Upper lobe of left lung (tissue), 6 donors: ENCODE measurements at regions not wholly inside any gene's neighbourhood (a gene's known extent, or its start where the extent isn't known, plus 50 kb on each side); places are given as distances from the start of the nearest gene placed in this dataset.

Source experiments
- ATAC-seq, 2 donors: fragments of 200-7000 bp; cut with Tn5 transposase; one replicate each; pipeline ENCODE4 v1.9.1; 2022; ENCODE audit warnings: mild to moderate bottlenecking in 2 of 2, moderate library complexity in 2 of 2; ENCODE audit not compliant: low FRiP score in 2 of 2
- DNase-seq, 2 donors: peaks; one replicate each; pipeline ENCODE4 v3.0.0-alpha.2; 2019 to 2020
- H3K27ac ChIP-seq, 4 donors: fragments of 200-600 bp; sonication (generic); one replicate each; pipeline ENCODE4 v1.5.1; 2016 to 2019
- H3K27me3 ChIP-seq, 4 donors: fragments of 200-600 bp; sonication (generic); one replicate each; pipeline ENCODE4 v1.5.1; 2017 to 2019
- H3K36me3 ChIP-seq, 4 donors: fragments of 200-600 bp; sonication (generic); one replicate each; pipeline ENCODE4 v1.5.1; 2016 to 2019
- H3K4me1 ChIP-seq, 4 donors: fragments of 200-600 bp; sonication (generic); one replicate each; pipeline ENCODE4 v1.5.1; 2018 to 2019
- H3K4me3 ChIP-seq, 4 donors: fragments of 200-600 bp; sonication (generic); one replicate each; pipeline ENCODE4 v1.5.1; 2017 to 2019; ENCODE audit warnings: mild to moderate bottlenecking in 2 of 4, moderate library complexity in 1 of 4
- H3K9me3 ChIP-seq, 4 donors: fragments of 200-600 bp; sonication (generic); one replicate each; pipeline ENCODE4 v1.5.1; 2018 to 2019
- EP300 ChIP-seq, 4 donors: sonication (generic); formaldehyde crosslinking; IDR thresholded peaks; one replicate each; pipeline ENCODE4 v1.5.1; 2017; ENCODE audit warnings: antibody characterized with exemption in 4 of 4, control low read depth in 2 of 4
- POLR2A ChIP-seq, 4 donors: fragments of 450-650 bp; IDR thresholded peaks; one replicate each; pipeline ENCODE4 v1.5.1; 2016 to 2017; ENCODE audit warnings: antibody characterized with exemption in 4 of 4, mild to moderate bottlenecking in 2 of 4
- POLR2AphosphoS5 ChIP-seq, 2 donors: sonication (generic); formaldehyde crosslinking; IDR thresholded peaks; one replicate each; pipeline ENCODE4 v1.5.1; 2017; ENCODE audit warnings: antibody characterized with exemption in 2 of 2
- WGBS, 2 donors: methylation state at CpG; one replicate each; pipeline ENCODE4 v1.1.5; 2017 to 2018; 5-methylcytosine and 5-hydroxymethylcytosine counted together
- TF ChIP-seq, protein P1 (sequence below), 6 experiments: fragments of 450-650 bp in 4 of 6; fragments of 200-600 bp in 2 of 6; sonication (generic) in 2 of 6; IDR thresholded peaks; one replicate each; pipeline ENCODE4 v1.5.1; 2016 to 2019; ENCODE audit warnings: antibody characterized with exemption in 6 of 6
- donor health status: DM: no; HTN: no; CAD: no; lungs with moderate emphysema.
- donor health status: DM: no; HTN: yes; CAD: no; lungs with severe emphysema.

DNA sequence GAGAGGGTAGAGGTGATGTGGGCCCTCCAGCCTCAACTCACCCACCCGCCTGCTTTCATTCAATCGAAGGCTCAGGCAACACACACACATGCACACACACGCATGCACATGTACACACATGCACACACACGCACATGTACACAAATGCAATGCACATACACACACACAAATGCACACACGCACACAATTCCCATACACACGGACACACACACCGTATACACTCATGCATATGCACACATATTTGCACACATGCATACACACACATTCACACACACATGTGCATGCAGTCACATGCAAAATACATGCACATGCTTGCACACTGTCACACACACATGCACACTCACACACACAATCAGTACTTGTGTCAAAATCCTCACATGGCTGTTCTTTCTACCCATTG is 55.9 kb upstream of the SPACA7 start:
- 91 to 93% methylated on average over 7 of the region's 7 CpGs for WGBS, 2 donors
- H3K36me3 ChIP-seq = no peaks in the 10 kb centered on the region
- no peak overlapping the region for H3K4me3 ChIP-seq
- H3K4me1 ChIP-seq = no peaks in the 10 kb centered on the region
- ATAC-seq (peak in 1 of 2 donors; percentile 15), DNase-seq (no peak)
- no peak for TF ChIP-seq POLR2A (IDR thresholded peaks at IDR 0.05)
- H3K27ac ChIP-seq = no peak overlapping the region
- H3K9me3 ChIP-seq = peaks cover 0 to 4% (median 0%) of the 10 kb centered on the region in 4 donors
- no peaks in the 10 kb centered on the region for H3K27me3 ChIP-seq

DNA sequence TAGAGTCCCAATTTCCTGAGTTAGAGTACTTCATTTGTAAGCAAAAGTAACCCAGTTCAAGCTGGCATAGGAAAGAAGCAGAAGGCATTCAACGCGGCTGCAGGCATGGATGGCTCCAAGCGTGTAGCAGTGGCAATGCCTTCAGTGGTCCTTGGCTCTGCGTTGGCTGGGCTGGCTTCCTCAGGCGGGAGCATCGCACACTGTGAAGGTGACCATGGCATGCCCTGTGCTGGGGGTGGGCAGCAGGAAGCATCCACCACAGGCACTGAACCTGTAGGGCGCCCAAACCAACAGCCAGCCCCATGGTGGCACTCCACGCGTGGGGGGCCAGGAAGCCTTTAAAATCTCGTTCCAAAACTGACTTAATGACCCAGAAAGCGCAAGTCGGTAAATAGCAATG is 53.6 kb upstream of the SPACA7 start:
- Histone ChIP-seq H3K4me3 (no peak overlapping the region), H3K4me1 (no peaks in the 10 kb centered on the region), H3K36me3 (no peaks in the 10 kb centered on the region), H3K27me3 (no peaks in the 10 kb centered on the region), H3K27ac (no peak overlapping the region), H3K9me3 (no peaks in the 10 kb centered on the region)
- TF ChIP-seq POLR2A (IDR thresholded peaks at IDR 0.05) (no peak), POLR2AphosphoS5 (IDR thresholded peaks at IDR 0.05) (no peak), EP300 (IDR thresholded peaks at IDR 0.05) (no peak)
- TF ChIP-seq, protein P1, sequence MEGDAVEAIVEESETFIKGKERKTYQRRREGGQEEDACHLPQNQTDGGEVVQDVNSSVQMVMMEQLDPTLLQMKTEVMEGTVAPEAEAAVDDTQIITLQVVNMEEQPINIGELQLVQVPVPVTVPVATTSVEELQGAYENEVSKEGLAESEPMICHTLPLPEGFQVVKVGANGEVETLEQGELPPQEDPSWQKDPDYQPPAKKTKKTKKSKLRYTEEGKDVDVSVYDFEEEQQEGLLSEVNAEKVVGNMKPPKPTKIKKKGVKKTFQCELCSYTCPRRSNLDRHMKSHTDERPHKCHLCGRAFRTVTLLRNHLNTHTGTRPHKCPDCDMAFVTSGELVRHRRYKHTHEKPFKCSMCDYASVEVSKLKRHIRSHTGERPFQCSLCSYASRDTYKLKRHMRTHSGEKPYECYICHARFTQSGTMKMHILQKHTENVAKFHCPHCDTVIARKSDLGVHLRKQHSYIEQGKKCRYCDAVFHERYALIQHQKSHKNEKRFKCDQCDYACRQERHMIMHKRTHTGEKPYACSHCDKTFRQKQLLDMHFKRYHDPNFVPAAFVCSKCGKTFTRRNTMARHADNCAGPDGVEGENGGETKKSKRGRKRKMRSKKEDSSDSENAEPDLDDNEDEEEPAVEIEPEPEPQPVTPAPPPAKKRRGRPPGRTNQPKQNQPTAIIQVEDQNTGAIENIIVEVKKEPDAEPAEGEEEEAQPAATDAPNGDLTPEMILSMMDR (IDR thresholded peaks at IDR 0.05) = no peak
- 94 to 95% methylated on average over 12 of the region's 12 CpGs for WGBS, 2 donors
- peak in 1 of 2 donors; percentile 48 for DNase-seq
- ATAC-seq = no peak

GRCh38 chr13:112324116-112324515 is 52.0 kb upstream of the SPACA7 start:
- no peak for ATAC-seq
- H3K27ac ChIP-seq = no peak overlapping the region
- WGBS, 2 donors = 47 to 66% methylated on average over 15 to 16 of the region's 16 CpGs
- no peaks in the 10 kb centered on the region for H3K9me3 ChIP-seq
- no peaks in the 10 kb centered on the region for H3K27me3 ChIP-seq
- no peak overlapping the region for H3K4me3 ChIP-seq
- H3K4me1 ChIP-seq = no peaks in the 10 kb centered on the region
- TF ChIP-seq, protein P1 (IDR thresholded peaks at IDR 0.05) = no peak
- TF ChIP-seq EP300 (IDR thresholded peaks at IDR 0.05) (no peak), POLR2AphosphoS5 (IDR thresholded peaks at IDR 0.05) (no peak), POLR2A (IDR thresholded peaks at IDR 0.05) (no peak)
- DNase-seq = no peak
- no peaks in the 10 kb centered on the region for H3K36me3 ChIP-seq

GRCh38 chr13:112325142-112325808 is 50.9 kb upstream of the SPACA7 start:
- no peak for DNase-seq
- 55 to 74% methylated on average over 26 of the region's 26 CpGs for WGBS, 2 donors
- ATAC-seq = no peak

GRCh38 chr13:112325920-112326645 is 50.1 kb upstream of the SPACA7 start:
- DNase-seq (peak in 1 of 2 donors; percentile 71), ATAC-seq (no peak)
- Histone ChIP-seq H3K9me3 (no peaks in the 10 kb centered on the region), H3K27ac (no peak overlapping the region), H3K4me1 (peaks cover 0 to 7% (median 0%) of the 10 kb centered on the region in 4 donors), H3K36me3 (no peaks in the 10 kb centered on the region), H3K27me3 (peaks cover 0 to 8% (median 2%) of the 10 kb centered on the region in 4 donors), H3K4me3 (no peak overlapping the region)
- no peak for TF ChIP-seq POLR2A (IDR thresholded peaks at IDR 0.05)
- TF ChIP-seq EP300 (IDR thresholded peaks at IDR 0.05) = no peak
- TF ChIP-seq, protein P1 (IDR thresholded peaks at IDR 0.05) = no peak
- TF ChIP-seq POLR2AphosphoS5 (IDR thresholded peaks at IDR 0.05) = no peak
- 74 to 77% methylated on average over 11 to 24 of the region's 26 CpGs for WGBS, 2 donors

More at GRCh38 chr13:112325142-112325808, 50.9 kb upstream of the SPACA7 start:
- Histone ChIP-seq H3K4me1 (no peaks in the 10 kb centered on the region), H3K9me3 (no peaks in the 10 kb centered on the region), H3K4me3 (no peak overlapping the region), H3K36me3 (no peaks in the 10 kb centered on the region), H3K27ac (no peak overlapping the region), H3K27me3 (no peaks in the 10 kb centered on the region)
- TF ChIP-seq, protein P1 (IDR thresholded peaks at IDR 0.05) = no peak
- no peak for TF ChIP-seq POLR2A (IDR thresholded peaks at IDR 0.05)
- no peak for TF ChIP-seq EP300 (IDR thresholded peaks at IDR 0.05)
- no peak for TF ChIP-seq POLR2AphosphoS5 (IDR thresholded peaks at IDR 0.05)
